HEK293 (cell line): ENCODE measurements at regions not wholly inside any gene's neighbourhood (a gene's known extent, or its start where the extent isn't known, plus 50 kb on each side); places are given as distances from the start of the nearest gene placed in this dataset.

Experiments used
- OVOL3 ChIP-seq: fragments of 450-650 bp; formaldehyde crosslinking; IDR thresholded peaks from 2 replicates; pipeline ENCODE4 v1.5.1; 2016; ENCODE audit warnings: missing biosample characterization, missing genetic modification characterization
- ZNF175 ChIP-seq: fragments of 450-650 bp; formaldehyde crosslinking; IDR thresholded peaks from 2 replicates; pipeline ENCODE4 v1.5.1; 2016; ENCODE audit warnings: missing biosample characterization, missing genetic modification characterization
- ZNF324 ChIP-seq: fragments of 450-650 bp; formaldehyde crosslinking; IDR thresholded peaks from 2 replicates; pipeline ENCODE4 v1.5.1; 2016; ENCODE audit warnings: missing biosample characterization, missing genetic modification characterization
- TF ChIP-seq, protein P1 (sequence below): fragments of 450-650 bp; formaldehyde crosslinking; IDR thresholded peaks from 2 replicates; pipeline ENCODE4 v1.5.1; 2017; ENCODE audit warnings: missing biosample characterization, missing genetic modification characterization

DNA sequence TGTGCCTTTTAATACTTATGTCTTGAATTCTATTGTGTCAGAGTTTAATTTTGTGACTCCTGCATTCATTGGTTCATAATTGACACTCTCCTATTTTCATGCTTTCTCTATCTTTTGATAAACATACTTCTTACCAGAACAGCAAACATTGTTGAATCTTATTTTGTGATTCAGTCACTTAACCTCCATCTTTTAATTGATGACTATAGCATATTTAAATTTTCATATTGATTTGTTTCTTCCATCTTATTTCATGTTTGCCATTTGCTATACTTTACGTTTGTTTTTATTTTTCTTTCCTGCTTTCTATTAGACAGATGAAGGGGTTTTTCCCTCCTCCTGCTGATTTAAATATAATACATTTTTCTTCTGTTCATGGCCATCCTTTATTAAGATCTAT is 115.5 kb upstream of the FAM9A start:
- TF ChIP-seq ZNF175 (tag by site-specific recombination), result no peak
- TF ChIP-seq OVOL3, result no peak
- TF ChIP-seq, protein P1, sequence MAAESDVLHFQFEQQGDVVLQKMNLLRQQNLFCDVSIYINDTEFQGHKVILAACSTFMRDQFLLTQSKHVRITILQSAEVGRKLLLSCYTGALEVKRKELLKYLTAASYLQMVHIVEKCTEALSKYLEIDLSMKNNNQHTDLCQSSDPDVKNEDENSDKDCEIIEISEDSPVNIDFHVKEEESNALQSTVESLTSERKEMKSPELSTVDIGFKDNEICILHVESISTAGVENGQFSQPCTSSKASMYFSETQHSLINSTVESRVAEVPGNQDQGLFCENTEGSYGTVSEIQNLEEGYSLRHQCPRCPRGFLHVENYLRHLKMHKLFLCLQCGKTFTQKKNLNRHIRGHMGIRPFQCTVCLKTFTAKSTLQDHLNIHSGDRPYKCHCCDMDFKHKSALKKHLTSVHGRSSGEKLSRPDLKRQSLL (tag by site-specific recombination), result no peak
- no peak for TF ChIP-seq ZNF324 (tag by site-specific recombination)
